Prostate gland (tissue), 2 donors: ENCODE measurements at regions not wholly inside any gene's neighbourhood (a gene's known extent, or its start where the extent isn't known, plus 50 kb on each side); places are given as distances from the start of the nearest gene placed in this dataset.

Source experiments
- POLR2A ChIP-seq: fragments of 450-650 bp; IDR thresholded peaks from one replicate; pipeline ENCODE4 v1.6.1; 2016; ENCODE audit warnings: antibody characterized with exemption, mild to moderate bottlenecking
- POLR2AphosphoS5 ChIP-seq: sonication (generic); formaldehyde crosslinking; IDR thresholded peaks from one replicate; pipeline ENCODE4 v1.6.1; 2017; ENCODE audit warnings: antibody characterized with exemption
- TF ChIP-seq, protein P1 (sequence below), 4 experiments: fragments of 200-600 bp in 2 of 4; fragments of 450-650 bp in 2 of 4; sonication (generic) in 2 of 4; IDR thresholded peaks; 1 replicate in 3 of 4; 2 replicates in 1 of 4; pipeline ENCODE4 v1.5.1; 2016 to 2019; ENCODE audit warnings: antibody characterized with exemption in 4 of 4, mild to moderate bottlenecking in 2 of 4, moderate library complexity in 2 of 4

GRCh38 chrY:8807648-8808408 lies 529.4 kb upstream of the TSPY4 start:
- TF ChIP-seq, protein P1, sequence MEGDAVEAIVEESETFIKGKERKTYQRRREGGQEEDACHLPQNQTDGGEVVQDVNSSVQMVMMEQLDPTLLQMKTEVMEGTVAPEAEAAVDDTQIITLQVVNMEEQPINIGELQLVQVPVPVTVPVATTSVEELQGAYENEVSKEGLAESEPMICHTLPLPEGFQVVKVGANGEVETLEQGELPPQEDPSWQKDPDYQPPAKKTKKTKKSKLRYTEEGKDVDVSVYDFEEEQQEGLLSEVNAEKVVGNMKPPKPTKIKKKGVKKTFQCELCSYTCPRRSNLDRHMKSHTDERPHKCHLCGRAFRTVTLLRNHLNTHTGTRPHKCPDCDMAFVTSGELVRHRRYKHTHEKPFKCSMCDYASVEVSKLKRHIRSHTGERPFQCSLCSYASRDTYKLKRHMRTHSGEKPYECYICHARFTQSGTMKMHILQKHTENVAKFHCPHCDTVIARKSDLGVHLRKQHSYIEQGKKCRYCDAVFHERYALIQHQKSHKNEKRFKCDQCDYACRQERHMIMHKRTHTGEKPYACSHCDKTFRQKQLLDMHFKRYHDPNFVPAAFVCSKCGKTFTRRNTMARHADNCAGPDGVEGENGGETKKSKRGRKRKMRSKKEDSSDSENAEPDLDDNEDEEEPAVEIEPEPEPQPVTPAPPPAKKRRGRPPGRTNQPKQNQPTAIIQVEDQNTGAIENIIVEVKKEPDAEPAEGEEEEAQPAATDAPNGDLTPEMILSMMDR (IDR thresholded peaks at IDR 0.05), result no peak
- TF ChIP-seq POLR2A, result no peak
- TF ChIP-seq POLR2AphosphoS5, result no peak
